Mesenchymal stem cell (in vitro differentiated cells and primary cell): ENCODE measurements at regions not wholly inside any gene's neighbourhood (a gene's known extent, or its start where the extent isn't known, plus 50 kb on each side); places are given as distances from the start of the nearest gene placed in this dataset.

Source experiments
- DNase-seq: peaks from one replicate; pipeline ENCODE4 v3.0.0-alpha.2; 2013
- H2AFZ ChIP-seq: one replicate; pipeline ENCODE4 v1.6.1; 2013; ENCODE audit warnings: low read depth, mild to moderate bottlenecking, control low read depth, inconsistent platforms, low read length, moderate library complexity
- H2AK5ac ChIP-seq: 2 replicates; pipeline ENCODE4 v1.6.1; 2013; ENCODE audit warnings: low read length, moderate library complexity, mild to moderate bottlenecking, inconsistent platforms; ENCODE audit not compliant: severe bottlenecking
- H2BK120ac ChIP-seq: one replicate; pipeline ENCODE4 v1.6.1; 2013; ENCODE audit warnings: low read depth, mild to moderate bottlenecking, inconsistent platforms, low read length, moderate library complexity
- H2BK12ac ChIP-seq, 2 experiments: one replicate each; pipeline ENCODE4 v1.6.1; 2013; ENCODE audit warnings: inconsistent platforms in 2 of 2, low read length in 2 of 2, mild to moderate bottlenecking in 2 of 2, moderate library complexity in 2 of 2, control low read depth in 1 of 2
- H2BK15ac ChIP-seq: one replicate; pipeline ENCODE4 v1.6.1; 2013; ENCODE audit warnings: mild to moderate bottlenecking, low read depth, inconsistent platforms; ENCODE audit not compliant: poor library complexity, severe bottlenecking
- H2BK5ac ChIP-seq: 2 replicates; pipeline ENCODE4 v1.6.1; 2013; ENCODE audit warnings: low read depth, mild to moderate bottlenecking, low read length, control low read depth, inconsistent platforms; ENCODE audit not compliant: poor library complexity, severe bottlenecking
- H3K14ac ChIP-seq, 2 experiments: one replicate each; pipeline ENCODE4 v1.6.1; 2013; ENCODE audit warnings: inconsistent platforms in 2 of 2, low read length in 2 of 2, control low read depth in 1 of 2, mild to moderate bottlenecking in 1 of 2, moderate library complexity in 1 of 2
- H3K18ac ChIP-seq, 2 experiments: one replicate each; pipeline ENCODE4 v1.6.1; 2013; ENCODE audit warnings: inconsistent platforms in 2 of 2, low read length in 2 of 2, control low read depth in 1 of 2, low read depth in 1 of 2, mild to moderate bottlenecking in 1 of 2
- H3K23ac ChIP-seq, 2 experiments: one replicate each; pipeline ENCODE4 v1.6.1; 2013; ENCODE audit warnings: inconsistent platforms in 2 of 2, low read length in 2 of 2, mild to moderate bottlenecking in 2 of 2, moderate library complexity in 2 of 2, control low read depth in 1 of 2
- H3K27ac ChIP-seq: 2 replicates; pipeline ENCODE4 v1.5.1; 2013; ENCODE audit warnings: mild to moderate bottlenecking, moderate library complexity, low read length, control low read depth, inconsistent platforms; ENCODE audit not compliant: poor library complexity, severe bottlenecking
- H3K27me3 ChIP-seq, 2 experiments: 2 replicates each; pipeline versions ENCODE4 v1.6.1 to v1.7.0; 2013; ENCODE audit warnings: low read length in 2 of 2, mild to moderate bottlenecking in 2 of 2, moderate library complexity in 2 of 2, control low read depth in 1 of 2, inconsistent platforms in 1 of 2; ENCODE audit not compliant: control insufficient read depth in 1 of 2, insufficient read depth in 1 of 2
- H3K36me3 ChIP-seq, 2 experiments: 2 replicates each; pipeline versions ENCODE4 v1.6.1 to v1.7.0; 2013; ENCODE audit warnings: low read length in 2 of 2, control low read depth in 1 of 2, inconsistent platforms in 1 of 2, low read depth in 1 of 2, mild to moderate bottlenecking in 1 of 2; ENCODE audit not compliant: insufficient read depth in 2 of 2, control insufficient read depth in 1 of 2
- H3K4ac ChIP-seq, 2 experiments: one replicate each; pipeline ENCODE4 v1.6.1; 2013; ENCODE audit warnings: inconsistent platforms in 2 of 2, low read length in 2 of 2, mild to moderate bottlenecking in 2 of 2, moderate library complexity in 2 of 2, control low read depth in 1 of 2, low read depth in 1 of 2
- H3K4me1 ChIP-seq: 2 replicates; pipeline ENCODE4 v1.6.1; 2013; ENCODE audit warnings: low read depth, low read length, control low read depth; ENCODE audit not compliant: control insufficient read depth, insufficient read depth
- H3K4me2 ChIP-seq: 2 replicates; pipeline ENCODE4 v1.6.1; 2013; ENCODE audit warnings: low read length, mild to moderate bottlenecking, inconsistent platforms; ENCODE audit not compliant: poor library complexity, severe bottlenecking
- H3K4me3 ChIP-seq, 2 experiments: 2 replicates each; pipeline versions ENCODE4 v1.5.1 to v1.7.0; 2013; ENCODE audit warnings: low read length in 2 of 2, mild to moderate bottlenecking in 2 of 2, control low read depth in 1 of 2, low read depth in 1 of 2; ENCODE audit not compliant: insufficient read depth in 1 of 2
- H3K79me1 ChIP-seq: replicated peaks from 2 replicates; pipeline ENCODE4 v1.6.1; 2013; ENCODE audit warnings: mild to moderate bottlenecking, control low read depth, low read length, inconsistent platforms; ENCODE audit not compliant: poor library complexity, severe bottlenecking
- H3K9ac ChIP-seq: 2 replicates; pipeline ENCODE4 v1.7.0; 2013; ENCODE audit warnings: mild to moderate bottlenecking, low read length, moderate library complexity
- H3K9me3 ChIP-seq: 2 replicates; pipeline ENCODE4 v1.7.0; 2013; ENCODE audit warnings: mild to moderate bottlenecking, low read length; ENCODE audit not compliant: control insufficient read depth
- H4K8ac ChIP-seq: one replicate; pipeline ENCODE4 v1.6.1; 2013; ENCODE audit warnings: inconsistent platforms, mild to moderate bottlenecking, low read length, moderate library complexity
- H4K91ac ChIP-seq: one replicate; pipeline ENCODE4 v1.6.1; 2013; ENCODE audit warnings: mild to moderate bottlenecking, low read length, inconsistent platforms
- WGBS: methylation state at CpG from one replicate; pipeline ENCODE4 v1.1.7; 2013; ENCODE audit warnings: mixed read lengths; 5-methylcytosine and 5-hydroxymethylcytosine counted together

DNA sequence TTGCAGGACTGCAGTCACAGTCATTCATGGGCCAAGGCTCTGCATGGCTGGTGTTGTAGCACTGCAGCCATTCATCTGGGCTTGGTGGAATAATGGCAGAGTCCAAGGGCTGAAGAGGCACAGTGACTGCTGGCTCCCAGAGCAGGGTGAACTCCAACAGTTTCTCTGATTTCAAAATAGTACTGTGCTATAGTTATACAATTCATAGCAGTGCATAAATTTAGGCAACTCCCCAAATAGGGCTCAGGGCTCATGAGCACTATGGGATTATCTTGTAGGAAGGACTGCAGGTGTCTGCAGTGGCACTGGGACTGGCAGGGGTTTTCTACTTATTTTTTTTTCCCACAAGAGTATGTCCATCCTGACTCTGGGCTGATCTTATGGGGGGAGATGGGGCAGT is 642.5 kb upstream of the SGCD start:
- Histone ChIP-seq H3K18ac (no peak overlapping the region), H3K4me1 (no peaks in the 10 kb centered on the region), H2BK5ac (no peak overlapping the region), H3K4ac (no peak overlapping the region), H3K79me1 (no peaks in the 10 kb centered on the region), H3K9ac (no peak overlapping the region), H3K23ac (no peak overlapping the region), H4K91ac (no peak overlapping the region), H2BK12ac (no peak overlapping the region), H3K4me2 (no peak overlapping the region), H3K4me3 (no peak overlapping the region), H2BK15ac (no peak overlapping the region), H4K8ac (no peak overlapping the region), H2BK120ac (no peak overlapping the region), H2AFZ (no peak overlapping the region), H3K14ac (no peak overlapping the region), H2AK5ac (no peak overlapping the region), H3K9me3 (peaks cover 2% of the 10 kb centered on the region), H3K27ac (no peak overlapping the region), H3K36me3 (no peaks in the 10 kb centered on the region), H3K27me3 (no peaks in the 10 kb centered on the region)
- DNase-seq: no peak

DNA sequence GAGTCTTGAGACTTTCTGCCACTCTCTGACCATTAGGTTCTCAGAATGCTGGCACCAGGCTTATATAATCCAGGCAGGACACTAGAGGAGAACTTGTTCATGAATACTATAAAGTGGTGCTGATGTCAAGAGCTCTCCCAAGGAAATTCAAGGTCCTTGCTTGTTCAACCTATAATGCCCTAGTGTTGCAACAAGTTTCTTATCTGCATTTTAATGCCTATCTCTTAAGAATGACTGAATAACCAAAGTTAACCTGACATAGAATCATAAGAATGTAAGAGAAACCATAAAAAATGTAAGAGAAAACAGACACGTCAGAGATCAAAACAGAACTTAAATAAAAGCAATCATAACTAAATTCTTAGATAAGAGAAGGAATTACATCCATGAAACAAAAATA is 640.8 kb upstream of the SGCD start:
- no peak overlapping the region for H2BK12ac ChIP-seq
- H3K27me3 ChIP-seq: no peaks in the 10 kb centered on the region
- H3K79me1 ChIP-seq: no peaks in the 10 kb centered on the region
- no peak overlapping the region for H3K23ac ChIP-seq
- H2BK15ac ChIP-seq: no peak overlapping the region
- no peak overlapping the region for H2AK5ac ChIP-seq
- H2AFZ ChIP-seq: no peak overlapping the region
- no peak overlapping the region for H4K91ac ChIP-seq
- no peak overlapping the region for H3K14ac ChIP-seq
- H3K4me3 ChIP-seq: no peak overlapping the region
- H3K9me3 ChIP-seq: peaks cover 2% of the 10 kb centered on the region
- H3K9ac ChIP-seq: no peak overlapping the region
- H3K36me3 ChIP-seq: no peaks in the 10 kb centered on the region
- DNase-seq: no peak
- H3K4me1 ChIP-seq: no peaks in the 10 kb centered on the region
- H3K18ac ChIP-seq: no peak overlapping the region
- no CpG with 5 or more reads among the region's 1 CpG for WGBS
- H3K4me2 ChIP-seq: no peak overlapping the region
- H3K4ac ChIP-seq: no peak overlapping the region
- no peak overlapping the region for H4K8ac ChIP-seq
- H2BK120ac ChIP-seq: no peak overlapping the region
- H2BK5ac ChIP-seq: no peak overlapping the region
- no peak overlapping the region for H3K27ac ChIP-seq

- Histone ChIP-seq H3K14ac (no peak overlapping the region), H2BK5ac (no peak overlapping the region), H4K8ac (no peak overlapping the region), H3K36me3 (no peaks in the 10 kb centered on the region), H2AK5ac (no peak overlapping the region), H3K9me3 (peaks cover 2% of the 10 kb centered on the region), H4K91ac (no peak overlapping the region), H3K23ac (no peak overlapping the region), H2BK12ac (no peak overlapping the region), H3K18ac (no peak overlapping the region), H3K79me1 (no peaks in the 10 kb centered on the region), H3K4ac (no peak overlapping the region), H2BK120ac (no peak overlapping the region), H3K4me1 (no peaks in the 10 kb centered on the region), H3K4me3 (no peak overlapping the region), H3K27me3 (no peaks in the 10 kb centered on the region), H3K27ac (no peak overlapping the region), H3K9ac (no peak overlapping the region), H2AFZ (no peak overlapping the region), H3K4me2 (no peak overlapping the region), H2BK15ac (no peak overlapping the region)
- no peak for DNase-seq
- no CpG with 5 or more reads among the region's 1 CpG for WGBS
Measured at GRCh38 chr5:155689406-155689805, 637.6 kb upstream of the SGCD start.

DNA sequence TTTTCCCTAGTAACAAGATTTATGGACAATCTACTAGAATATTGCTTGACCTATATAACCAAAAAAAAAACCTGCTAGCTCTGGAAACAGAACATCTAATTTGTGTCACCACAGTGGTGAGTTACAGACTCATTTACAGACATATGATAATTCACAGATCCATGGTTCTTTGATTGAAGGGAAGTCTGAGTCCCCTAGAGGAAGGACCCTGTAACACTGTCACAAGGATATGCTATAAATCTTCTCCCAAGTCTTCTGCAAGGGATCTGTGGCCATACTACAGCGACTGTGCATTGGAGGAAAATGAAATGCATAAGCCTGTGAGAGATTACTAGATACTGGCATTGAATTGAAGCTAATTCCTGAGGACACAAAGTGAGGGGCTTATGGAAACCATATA is 630.6 kb upstream of the SGCD start:
- DNase-seq: no peak
- H3K4me2 ChIP-seq: no peak overlapping the region
- no peak overlapping the region for H2BK12ac ChIP-seq
- H2BK15ac ChIP-seq: no peak overlapping the region
- H2AFZ ChIP-seq: no peak overlapping the region
- H3K23ac ChIP-seq: no peak overlapping the region
- WGBS: 6% methylated on average over 1 of the region's 1 CpG
- no peak overlapping the region for H3K4ac ChIP-seq
- H3K18ac ChIP-seq: no peak overlapping the region
- H3K27me3 ChIP-seq: no peaks in the 10 kb centered on the region
- H2BK120ac ChIP-seq: no peak overlapping the region
- no peak overlapping the region for H4K8ac ChIP-seq
- H4K91ac ChIP-seq: no peak overlapping the region
- no peak overlapping the region for H3K14ac ChIP-seq
- H3K4me1 ChIP-seq: no peaks in the 10 kb centered on the region
- no peak overlapping the region for H3K4me3 ChIP-seq
- no peaks in the 10 kb centered on the region for H3K9me3 ChIP-seq
- H2AK5ac ChIP-seq: no peak overlapping the region
- no peaks in the 10 kb centered on the region for H3K36me3 ChIP-seq
- H3K79me1 ChIP-seq: no peaks in the 10 kb centered on the region
- no peak overlapping the region for H3K9ac ChIP-seq
- no peak overlapping the region for H2BK5ac ChIP-seq
- H3K27ac ChIP-seq: no peak overlapping the region
